Stimulated activated CD4-positive, alpha-beta T cell treated with anti-CD3 and anti-CD28 coated beads, Interleukin-4, amount 100 ng/mL, for 4 hours (primary cell): ENCODE measurements at regions not wholly inside any gene's neighbourhood (a gene's known extent, or its start where the extent isn't known, plus 50 kb on each side); places are given as distances from the start of the nearest gene placed in this dataset.

Experiments
- DNase-seq, 2 experiments: peaks; one replicate each; pipeline ENCODE4 v3.0.0-alpha.2; 2020

DNA sequence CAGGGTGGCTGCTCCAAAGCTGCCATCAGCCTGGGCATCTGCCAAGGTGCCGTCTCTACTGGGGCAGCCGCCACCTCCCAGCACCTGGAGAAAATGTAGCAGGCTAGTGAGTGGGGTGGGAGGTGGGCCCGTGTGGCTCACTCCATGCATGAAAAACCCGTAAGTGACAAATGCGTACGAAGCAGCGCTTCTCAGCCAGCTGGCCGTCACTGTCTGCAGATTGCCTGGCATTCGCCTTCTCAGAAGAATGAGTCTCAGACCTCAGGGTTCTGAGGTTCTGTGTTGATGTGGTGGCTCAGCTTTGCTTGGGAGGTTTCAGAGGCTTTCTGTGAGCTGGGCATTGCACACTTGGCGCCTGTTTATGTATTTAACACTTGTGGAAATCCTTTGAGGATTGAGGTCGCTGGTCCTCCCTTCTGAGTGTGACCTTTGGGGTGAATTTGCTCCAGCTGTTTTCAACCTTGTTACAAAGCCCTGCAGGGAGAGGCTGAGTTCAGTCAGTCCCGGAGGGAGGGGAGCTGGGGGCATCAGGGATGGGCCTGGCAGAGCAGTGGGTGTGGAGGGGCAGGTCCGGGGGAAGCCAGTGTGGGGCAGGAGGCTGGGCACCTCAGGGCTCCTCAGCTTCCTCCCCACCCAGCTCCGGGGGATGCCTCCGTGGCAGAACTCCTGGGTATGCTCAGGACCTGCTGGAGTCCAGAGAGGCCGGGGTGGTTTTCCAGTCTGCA is 977.0 kb downstream of the TBC1D22A start:
- DNase-seq: no peak

DNA sequence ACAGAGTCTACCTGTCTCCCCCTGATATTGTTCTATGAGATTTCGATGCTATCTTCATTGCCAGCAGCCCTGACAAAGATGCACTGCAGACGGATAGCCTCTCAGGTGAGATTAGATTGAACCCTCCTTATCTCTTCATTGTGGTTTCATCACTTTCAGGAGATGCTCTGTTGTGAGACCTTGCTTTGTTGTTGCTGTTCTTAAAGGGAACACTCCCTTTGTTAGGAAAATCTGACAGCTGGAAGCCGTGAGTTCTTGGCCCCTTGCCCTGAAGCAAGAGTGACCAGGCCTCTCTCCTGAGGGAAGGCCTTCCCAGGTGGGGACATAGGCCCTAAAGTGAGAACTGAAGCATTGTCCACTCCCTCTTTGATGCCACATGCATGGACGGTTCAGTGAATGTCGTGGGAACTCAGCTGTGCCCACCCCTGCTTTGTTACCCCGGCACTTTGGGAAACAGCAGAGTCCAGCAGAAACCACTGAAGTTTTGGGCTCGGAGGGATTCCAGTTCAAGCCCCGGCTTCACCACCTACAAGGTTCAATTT is 976.1 kb downstream of the TBC1D22A start:
- no peak for DNase-seq

DNA sequence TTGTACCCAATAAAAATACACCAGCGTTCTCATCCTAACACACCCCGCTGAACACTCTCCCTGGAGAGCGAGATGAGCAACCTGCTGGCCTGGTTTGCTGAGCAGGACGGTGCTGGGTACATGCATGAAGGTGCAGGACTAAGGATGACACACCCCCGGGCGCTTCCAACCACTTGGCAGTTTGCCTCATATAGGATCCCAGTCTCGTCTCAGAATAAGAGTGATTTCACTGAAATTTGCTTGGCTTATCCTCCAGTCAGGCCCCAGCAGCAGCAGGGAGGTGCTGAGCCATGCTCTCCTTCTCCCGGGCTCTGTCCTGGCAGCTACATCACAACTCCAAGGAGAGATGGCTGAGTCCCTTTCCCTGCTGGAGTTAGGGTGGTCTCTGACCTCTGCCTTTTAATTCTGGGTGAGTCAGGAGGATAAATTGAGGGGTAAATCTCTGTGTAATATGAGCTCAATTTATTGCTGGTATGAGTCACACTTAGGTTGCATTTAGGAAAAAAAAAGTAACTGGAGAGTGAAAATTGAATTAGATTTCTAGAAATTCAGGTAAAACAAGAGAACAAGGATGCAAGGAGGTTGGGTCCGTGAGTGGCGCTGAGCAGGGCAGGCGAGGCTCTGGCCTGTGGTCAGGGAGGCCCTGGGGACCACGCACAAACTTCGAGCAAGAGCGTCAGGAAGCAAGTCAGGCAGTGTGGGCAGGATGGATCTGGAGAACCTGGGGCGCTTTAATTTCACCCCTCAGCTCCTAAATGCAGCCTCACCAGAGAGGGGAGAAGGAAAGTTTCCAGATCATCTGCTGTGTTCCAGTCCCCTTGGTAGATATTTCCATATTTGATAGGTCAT is 974.0 kb downstream of the TBC1D22A start:
- no peak for DNase-seq

DNA sequence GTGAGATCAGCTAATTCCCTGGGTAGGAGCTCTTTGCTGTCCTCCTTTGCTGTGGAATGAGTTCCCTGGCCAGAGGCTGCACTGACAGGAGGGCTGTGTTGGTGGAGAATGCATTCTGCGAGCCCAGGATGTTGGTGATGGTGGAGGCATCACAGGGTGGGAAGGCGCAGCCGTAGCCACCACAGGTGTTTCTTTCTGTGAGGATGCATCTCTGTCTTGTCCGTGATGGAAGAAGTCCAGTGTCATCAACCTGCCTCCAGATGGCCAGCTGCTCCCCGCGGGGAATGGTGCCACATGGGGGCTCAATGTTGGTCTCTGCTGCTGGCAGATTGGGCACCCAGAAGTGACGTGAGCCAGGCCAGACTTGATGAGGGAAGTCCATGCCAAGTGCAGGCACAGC is 972.1 kb downstream of the TBC1D22A start:
- no peak for DNase-seq

DNA sequence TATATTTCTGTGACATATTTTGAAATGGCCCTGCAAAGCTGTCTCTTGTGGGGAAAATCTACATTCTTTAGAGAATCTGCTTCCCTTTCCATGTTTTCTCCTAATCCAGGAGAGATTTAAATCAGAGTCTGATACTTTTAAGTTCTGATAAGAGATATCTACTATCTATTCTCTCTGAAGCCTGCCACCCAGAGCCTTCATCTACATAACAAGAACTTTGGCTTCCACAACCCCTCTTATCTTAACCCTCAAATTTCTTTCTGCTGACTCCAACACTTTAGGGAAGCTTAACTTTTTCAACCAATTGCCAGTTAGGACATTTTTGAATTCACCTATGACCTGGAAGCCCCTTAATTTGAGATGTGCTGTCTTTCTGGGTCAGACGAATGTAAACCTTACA is 965.2 kb downstream of the TBC1D22A start:
- DNase-seq: no peak

DNA sequence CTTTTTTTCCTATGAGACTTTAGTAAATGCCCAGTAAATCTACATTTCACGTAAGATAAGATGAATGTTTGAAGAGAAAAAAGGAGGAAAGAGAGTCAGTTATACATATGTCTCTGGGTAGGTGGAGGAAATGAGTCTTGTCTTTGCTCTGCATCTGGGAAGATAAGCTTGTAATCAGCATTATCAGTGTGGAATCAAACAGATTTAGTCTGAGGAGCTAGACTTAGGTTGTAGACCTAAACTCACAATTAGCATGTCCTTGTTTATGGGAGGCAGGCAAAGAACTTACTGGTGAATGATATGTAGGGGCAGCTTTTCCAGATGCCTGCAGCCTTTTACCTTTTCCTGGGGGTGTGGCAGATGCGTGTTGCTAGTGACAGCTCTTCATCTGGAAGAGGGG is 962.3 kb downstream of the TBC1D22A start:
- no peak for DNase-seq

DNA sequence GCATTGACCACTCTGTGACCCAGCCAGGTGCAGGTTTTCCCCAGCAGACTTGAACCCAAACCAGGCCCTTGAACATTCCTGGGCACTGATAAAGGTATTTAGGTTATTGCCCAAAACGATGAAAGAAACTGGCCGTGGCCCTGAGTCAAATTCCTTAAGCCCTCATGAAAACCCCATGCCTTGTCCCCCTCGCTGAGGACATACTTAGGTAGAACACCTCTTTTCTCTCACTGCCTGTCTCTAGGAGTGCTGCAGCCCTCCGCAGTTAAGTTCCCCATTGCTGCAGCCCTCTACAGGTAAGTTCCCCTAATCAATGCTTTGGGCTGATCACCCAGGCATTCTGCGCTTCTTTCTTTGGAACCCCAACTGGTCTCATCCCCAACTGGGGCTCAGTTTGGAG is 961.6 kb downstream of the TBC1D22A start:
- no peak for DNase-seq

DNA sequence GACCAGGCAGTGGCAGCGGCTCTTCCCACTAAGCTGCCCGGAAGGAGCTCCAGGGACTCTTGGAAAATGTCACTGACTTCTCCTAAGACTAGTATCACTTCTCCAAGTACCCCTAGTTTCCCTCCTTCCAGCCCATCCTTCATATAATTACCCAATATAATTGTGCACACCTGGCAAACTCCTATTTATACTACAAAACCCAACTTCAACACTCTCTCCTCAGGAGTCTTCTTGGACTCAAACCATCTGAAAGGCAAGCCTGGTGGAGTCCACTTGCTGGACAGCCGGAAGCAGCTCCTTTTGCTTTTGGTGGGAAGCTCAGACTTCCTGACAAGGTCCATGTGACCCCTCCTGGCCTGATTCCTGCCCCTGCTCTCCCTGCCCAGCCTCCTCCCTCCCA is 955.9 kb downstream of the TBC1D22A start:
- DNase-seq: no peak

DNA sequence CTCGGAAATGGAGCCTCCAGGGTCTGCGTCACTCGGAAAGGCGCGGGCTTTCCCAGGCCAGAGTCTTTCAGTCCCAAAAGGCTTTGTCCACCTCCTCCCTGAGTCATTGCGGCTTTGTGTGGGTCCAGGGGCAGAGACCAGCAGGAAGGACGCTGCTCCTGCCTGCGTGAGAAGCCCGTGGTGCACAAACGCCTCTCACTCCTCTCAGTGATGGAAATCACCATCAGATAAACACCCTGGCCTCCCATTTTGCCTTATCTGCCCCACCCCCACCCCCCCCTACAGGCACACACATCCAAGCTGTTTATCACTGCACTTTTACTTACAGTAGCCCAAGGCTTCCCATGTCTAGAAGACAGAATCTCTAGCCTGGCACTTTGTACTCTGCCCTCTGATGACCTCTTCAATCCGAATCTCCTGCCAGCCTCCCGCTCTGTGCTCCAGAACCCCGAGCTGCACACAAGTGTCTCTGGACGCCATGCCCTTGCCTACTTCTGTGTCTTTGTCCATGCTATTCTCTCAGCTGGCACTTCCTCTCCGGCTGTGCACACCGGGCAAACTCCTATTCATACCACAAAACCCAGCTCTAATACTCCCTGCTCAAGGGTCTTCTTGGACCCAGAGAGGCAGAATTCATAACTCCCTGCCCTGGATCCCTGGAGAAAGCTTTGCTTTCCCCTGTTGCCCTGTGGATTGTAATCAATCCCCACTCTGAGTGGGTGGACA is 954.6 kb downstream of the TBC1D22A start:
- DNase-seq: no peak

DNA sequence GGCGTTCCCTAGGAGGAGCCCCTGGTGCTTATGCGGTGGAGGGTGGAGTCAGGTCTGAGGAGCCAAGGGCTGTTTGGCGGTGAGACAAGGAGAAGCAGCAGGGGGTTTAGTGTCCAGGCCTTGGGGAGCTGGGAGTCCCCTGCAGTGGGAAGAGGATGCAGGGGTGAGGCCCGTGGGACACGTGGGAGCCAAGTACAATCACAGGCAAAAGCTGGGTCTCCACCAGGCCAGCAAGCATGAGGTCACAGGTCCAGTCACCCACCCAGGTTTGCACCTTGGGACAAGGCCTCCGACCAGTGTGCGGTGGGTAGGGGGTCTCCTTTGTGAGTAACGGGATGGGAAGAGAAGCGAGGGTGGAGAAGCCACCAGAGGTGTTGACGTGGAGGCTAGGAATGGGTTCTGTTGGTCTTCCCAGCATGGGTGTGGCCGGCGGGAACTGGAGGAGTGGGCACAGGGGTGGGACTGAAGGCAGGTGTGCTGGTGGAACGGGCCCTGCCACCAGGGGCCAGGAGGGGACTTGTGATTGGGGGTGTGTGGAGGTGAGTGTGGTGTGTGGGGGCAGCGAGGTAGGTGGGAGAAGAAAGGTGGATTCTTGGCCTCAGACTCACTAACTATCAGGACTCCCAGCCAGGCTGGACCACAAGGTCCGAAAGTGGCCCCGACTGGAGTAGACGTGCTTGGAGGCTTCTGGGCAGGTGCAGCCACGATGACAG is 953.6 kb downstream of the TBC1D22A start:
- DNase-seq: no peak

DNA sequence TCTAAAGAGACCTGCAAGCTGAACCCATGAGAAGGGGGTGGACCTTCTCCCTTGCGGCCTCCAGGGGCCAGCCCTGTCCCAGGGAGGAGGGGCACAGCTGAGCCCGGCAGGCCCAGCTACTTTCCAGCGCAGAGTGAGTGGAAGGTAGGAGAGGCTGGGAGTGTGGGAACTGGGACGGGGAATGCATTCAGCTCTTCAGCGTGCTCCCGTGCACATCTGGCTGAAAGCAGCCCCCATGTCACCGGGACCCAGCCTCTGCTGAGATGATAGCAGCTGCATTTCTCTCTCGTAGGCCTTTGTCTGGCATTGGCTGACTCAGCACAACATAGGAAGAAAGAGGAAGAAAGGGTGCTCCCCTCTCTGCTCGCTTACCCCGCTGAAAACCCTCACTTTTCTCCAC is 951.5 kb downstream of the TBC1D22A start:
- no peak for DNase-seq

DNA sequence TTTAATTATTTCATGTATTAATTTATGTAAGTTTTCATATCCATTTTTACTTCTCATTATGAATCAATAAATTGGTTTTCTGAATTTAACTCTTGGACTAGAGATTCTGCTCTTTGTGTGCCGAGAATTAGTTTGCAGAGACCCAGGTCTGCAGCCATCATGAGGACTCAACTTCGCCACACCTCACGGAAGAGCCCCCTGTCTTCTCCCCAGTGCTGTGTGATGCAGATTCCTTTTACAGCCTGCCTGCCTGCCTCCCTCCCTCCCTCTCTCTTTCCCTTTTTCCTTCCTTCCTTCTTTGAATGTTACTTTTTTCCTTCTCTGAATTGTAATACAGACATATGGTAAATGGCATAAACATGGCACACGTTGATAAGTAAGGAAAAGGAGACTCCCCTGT is 947.7 kb downstream of the TBC1D22A start:
- DNase-seq: no peak

DNA sequence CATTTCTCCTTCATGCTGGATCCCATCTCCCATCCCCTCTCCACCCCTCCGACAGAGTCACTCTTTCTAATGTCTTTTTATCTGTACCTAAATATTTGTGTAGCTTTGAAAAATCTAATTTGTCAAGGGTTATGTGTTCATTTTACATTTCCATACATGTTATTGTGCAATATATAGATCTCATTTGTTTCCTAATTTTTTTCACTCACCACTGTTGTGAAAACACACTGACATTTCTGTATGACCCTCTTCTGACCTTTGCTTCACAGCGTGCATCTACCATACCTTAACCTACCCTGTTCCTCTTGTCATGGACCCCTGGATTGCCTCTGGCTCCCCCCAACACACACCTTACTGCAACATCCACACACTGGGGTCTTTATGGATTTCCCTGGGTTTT is 942.9 kb downstream of the TBC1D22A start:
- no peak for DNase-seq

DNA sequence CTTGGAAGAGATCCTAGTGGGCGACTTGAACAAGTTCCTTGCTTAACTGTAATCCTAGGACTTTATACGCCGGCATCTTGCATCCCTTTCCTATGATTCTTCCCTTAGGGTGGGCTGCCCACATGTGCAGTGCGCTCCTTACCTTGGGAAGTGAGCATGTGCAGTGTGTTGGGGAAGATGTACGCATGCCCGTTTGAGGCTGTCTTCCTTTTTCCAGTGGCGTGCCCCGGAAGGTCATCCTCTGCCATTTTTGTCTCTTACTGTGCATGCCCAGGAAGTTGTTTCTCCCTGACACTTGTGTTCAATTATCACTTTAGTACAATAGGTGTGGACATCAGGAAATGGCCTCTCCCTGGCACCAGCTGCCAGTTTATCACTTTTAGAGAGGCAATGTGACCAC is 936.5 kb downstream of the TBC1D22A start:
- DNase-seq: no peak

DNA sequence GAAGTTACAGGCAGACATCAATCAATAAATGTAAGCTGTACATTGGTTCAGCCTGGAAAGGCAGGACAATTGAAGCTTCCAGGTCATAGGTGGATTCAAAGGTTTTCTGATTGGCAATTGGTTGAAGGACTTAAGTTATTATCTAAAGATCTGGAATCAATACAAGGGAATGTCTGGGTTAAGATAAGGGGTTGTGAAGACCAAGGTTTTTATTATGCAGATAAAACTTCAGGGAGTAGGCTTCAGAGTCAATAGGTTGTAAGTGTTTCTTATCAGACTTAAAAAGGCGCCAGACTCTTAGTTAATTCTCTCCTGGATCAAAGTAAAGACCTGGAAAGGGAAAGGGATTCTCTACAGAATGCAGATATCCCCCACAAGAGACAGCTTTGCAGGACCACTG is 935.4 kb downstream of the TBC1D22A start:
- DNase-seq: no peak

DNA sequence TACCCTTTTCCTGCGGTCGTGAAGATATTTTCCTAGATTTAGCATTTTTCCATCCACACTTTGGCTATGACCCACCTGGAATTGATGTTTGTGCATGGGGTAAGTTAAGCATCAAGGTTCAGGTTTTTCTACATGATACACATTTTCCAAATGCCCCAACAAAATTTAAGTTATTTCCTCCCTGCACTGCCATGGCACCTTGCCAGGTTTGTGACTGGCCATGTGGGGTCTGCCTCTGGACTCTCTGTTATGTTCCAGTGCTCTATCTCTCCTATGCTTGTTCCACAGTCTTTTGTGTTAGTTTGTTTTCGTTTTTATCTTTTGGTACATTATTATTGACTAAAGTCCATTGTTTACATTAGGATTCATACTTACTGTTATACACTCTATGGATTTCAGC is 934.3 kb downstream of the TBC1D22A start:
- no peak for DNase-seq

DNA sequence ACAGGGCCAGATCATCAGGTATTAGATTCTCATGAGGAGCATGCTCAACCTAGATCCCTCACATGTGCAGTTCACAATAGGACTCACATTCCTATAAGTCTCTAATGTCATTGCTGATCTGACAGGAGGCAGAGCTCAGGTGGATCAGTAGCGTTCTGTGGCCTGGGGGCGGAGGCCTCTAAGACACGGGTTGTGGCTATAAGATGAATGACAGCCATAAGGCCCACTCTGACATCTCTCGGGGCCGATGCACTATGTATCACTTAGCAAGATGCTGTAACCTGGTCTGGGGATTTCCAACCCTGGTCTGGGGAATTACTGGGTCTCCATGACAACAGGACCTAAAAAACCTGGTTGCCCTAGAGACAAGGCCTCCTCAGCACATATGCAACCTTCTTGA is 932.7 kb downstream of the TBC1D22A start:
- DNase-seq: no peak

DNA sequence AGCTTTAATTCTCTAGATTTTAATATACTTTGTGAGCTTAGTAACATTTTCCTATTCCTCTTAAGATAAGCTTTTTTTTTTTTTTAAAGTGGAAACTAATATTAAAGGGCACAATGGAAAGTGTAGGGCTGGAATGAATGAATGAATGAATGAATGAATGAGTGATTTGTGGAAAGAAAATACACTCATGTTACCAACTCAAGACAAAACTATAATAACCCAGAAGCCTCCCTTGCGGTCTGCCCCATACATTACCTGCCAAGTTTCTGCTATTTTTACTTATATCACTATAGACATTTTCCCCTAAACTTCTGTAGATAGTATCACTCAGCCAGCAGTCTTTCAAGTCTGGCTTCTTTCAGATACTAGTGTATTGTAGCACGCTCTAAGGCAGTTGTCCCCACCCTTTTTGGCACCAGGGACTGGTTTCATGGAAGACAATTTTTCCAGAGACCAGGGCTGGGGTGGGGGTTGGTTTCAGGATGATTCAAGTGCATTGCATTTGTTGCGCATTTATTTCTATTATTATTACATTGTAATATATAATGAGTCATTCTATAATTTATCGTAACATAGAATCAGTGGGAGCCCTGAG is 932.2 kb downstream of the TBC1D22A start:
- no peak for DNase-seq

DNA sequence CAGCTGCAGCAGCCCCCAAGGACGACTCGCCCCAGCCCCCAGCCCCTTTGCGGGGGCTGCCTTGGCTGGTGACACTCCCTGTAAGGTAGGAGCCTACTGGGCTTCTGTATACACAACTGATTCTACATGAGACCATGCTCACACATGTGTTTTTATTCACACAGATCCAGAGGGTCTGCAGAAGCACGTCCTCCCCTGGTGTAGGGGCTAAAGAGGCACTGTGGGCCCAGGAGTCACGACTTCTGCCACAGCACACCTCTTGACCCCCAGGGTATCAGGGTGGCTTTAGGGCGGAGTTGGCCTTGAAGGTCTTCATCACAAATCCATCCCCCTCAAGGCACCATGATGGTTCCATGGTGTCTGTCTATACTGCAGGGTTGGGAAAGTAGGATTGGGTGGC is 931.2 kb downstream of the TBC1D22A start:
- no peak for DNase-seq

DNA sequence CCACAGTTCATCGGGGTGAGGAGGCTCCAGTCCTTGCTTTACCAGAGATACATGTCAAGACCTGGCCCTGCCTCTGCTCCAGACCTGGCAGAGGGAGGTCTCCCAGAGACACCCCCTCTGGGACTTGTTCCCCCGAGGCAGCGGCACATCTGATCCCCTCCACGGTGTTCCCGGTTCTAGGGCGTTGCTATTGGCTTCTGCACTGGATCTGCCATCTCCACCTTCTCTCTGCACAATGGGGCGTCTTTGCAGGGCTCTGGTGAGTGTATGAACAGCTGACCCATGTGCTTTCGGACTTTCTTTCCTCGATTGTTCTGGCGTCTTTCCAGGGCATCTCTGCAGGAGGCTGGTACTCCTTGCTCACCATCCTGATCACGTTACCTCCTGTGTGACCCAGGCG is 930.4 kb downstream of the TBC1D22A start:
- no peak for DNase-seq

DNA sequence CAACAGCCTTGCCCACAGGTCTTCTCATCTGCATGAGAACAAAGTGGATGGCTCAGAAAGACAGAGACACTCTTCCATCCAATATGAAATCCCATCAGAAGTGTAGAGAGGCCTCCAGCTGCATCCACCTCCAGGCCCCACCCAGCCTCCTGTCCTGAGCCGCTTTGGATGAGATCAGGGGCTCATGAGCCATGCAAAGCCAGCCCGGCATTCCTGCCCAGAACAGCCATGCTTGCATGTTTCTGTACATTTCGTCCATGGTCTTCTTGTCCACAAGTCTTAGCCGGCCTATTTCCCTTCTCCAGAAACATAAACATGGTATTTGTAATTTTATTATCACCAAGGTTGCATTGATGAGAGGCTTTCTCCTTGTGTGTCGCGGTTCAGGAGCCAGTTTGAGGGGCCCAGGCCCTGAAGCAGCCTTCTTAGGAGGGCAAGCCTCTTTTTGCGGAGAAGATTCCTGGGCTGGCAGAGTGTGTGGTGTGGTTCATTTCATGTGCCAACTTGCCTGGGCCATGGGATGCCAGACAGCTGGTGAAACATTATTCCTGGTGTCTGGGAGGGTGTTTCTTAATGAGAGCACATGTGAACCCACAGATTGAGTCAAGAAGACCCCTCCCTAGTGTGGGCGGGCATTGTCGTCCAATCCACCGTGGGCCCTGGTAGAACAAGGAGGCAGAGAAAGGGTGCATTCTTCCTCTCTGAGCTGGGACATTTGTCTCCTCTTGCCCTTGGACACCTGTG is 928.9 kb downstream of the TBC1D22A start:
- DNase-seq: no peak

DNA sequence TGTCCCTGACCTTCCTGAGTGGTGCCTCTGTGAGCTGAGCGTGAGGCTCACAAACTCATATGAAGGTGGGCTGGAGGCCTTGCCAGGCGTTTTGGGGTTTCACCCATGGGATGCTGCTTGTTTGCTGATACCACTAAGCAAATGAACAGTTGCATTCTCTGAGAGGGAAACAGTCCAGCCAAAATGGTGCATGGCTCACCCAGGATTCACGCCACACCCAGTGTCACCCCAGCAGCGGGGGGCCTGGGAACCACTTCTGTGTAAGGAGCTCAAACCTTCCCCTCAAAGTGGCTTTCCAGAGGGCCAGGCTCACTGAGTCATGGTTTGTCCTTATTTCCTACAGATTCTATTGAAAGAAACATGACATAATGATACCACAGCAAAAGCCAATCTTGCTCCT is 928.1 kb downstream of the TBC1D22A start:
- DNase-seq: no peak
